H1 (cell line): ENCODE measurements at regions not wholly inside any gene's neighbourhood (a gene's known extent, or its start where the extent isn't known, plus 50 kb on each side); places are given as distances from the start of the nearest gene placed in this dataset.

Source experiments
- CTCF ChIA-PET: fragments of 300-600 bp; sonication (Branson Sonifier 250); formaldehyde crosslinking; loops from one replicate; lab custom pipeline; 2021; ENCODE audit not compliant: partially characterized antibody; lab: Charles Lee
- POLR2A ChIA-PET: fragments of 300-600 bp; sonication (Branson Sonifier 250); formaldehyde crosslinking; loops from one replicate; lab custom pipeline; 2021; ENCODE audit warnings: inconsistent platforms; ENCODE audit not compliant: partially characterized antibody; lab: Charles Lee
- DNase-seq, 2 experiments: peaks; one replicate each; pipeline versions ENCODE4 v3.0.0 to v3.0.0-alpha.2; 2010 to 2022; ENCODE audit warnings: low spot score in 2 of 2, low read depth in 1 of 2, mixed read lengths in 1 of 2
- FAIRE-seq: peaks from 2 replicates; lab custom pipeline; 2011; peaks lifted over from hg19 to GRCh38; lab: Jason Lieb, UNC
- H2AFZ ChIP-seq: 2 replicates; pipeline ENCODE4 v1.8.1; 2012; ENCODE audit warnings: low read length, inconsistent platforms
- H2AK5ac ChIP-seq: 2 replicates; pipeline ENCODE4 v1.6.1; 2013; ENCODE audit warnings: low read depth, low read length
- H2BK120ac ChIP-seq: replicated peaks from 2 replicates; pipeline ENCODE3; 2013; ENCODE audit warnings: low read depth, low read length, inconsistent platforms
- H2BK12ac ChIP-seq: 2 replicates; pipeline ENCODE4 v1.6.1; 2013; ENCODE audit warnings: low read depth, low read length
- H2BK15ac ChIP-seq: 2 replicates; pipeline ENCODE4 v1.6.1; 2013; ENCODE audit warnings: low read length
- H2BK20ac ChIP-seq: 2 replicates; pipeline ENCODE4 v1.6.1; 2013; ENCODE audit warnings: low read length
- H2BK5ac ChIP-seq: 2 replicates; pipeline ENCODE4 v1.6.1; 2013; ENCODE audit warnings: low read depth, low read length
- H3K14ac ChIP-seq: 2 replicates; pipeline ENCODE4 v1.6.1; 2013; ENCODE audit warnings: inconsistent platforms; ENCODE audit not compliant: insufficient read length
- H3K18ac ChIP-seq: 2 replicates; pipeline ENCODE4 v1.6.1; 2013; ENCODE audit warnings: low read length; ENCODE audit errors: extremely low read depth
- H3K23ac ChIP-seq: 2 replicates; pipeline ENCODE4 v1.6.1; 2013; ENCODE audit warnings: inconsistent platforms; ENCODE audit not compliant: insufficient read length
- H3K23me2 ChIP-seq: 2 replicates; pipeline ENCODE4 v1.6.1; 2013; ENCODE audit warnings: low read depth, low read length
- H3K27ac ChIP-seq: 2 replicates; pipeline ENCODE4 v1.6.1; 2011; ENCODE audit warnings: low read depth, low read length, inconsistent platforms
- H3K27me3 ChIP-seq, 4 experiments: replicated peaks in 1 of 4; 1 replicate in 1 of 4; 2 replicates in 3 of 4; pipeline versions ENCODE4 v1.6.1 to v1.8.1; 2011 to 2013; ENCODE audit warnings: low read length in 3 of 4, mild to moderate bottlenecking in 3 of 4, inconsistent platforms in 2 of 4, mixed read lengths in 2 of 4, moderate library complexity in 1 of 4; ENCODE audit not compliant: control insufficient read depth in 3 of 4, insufficient read depth in 3 of 4; ENCODE audit errors: extremely low read depth in 1 of 4
- H3K36me3 ChIP-seq, 4 experiments: 2 replicates each; pipeline versions ENCODE4 v1.6.1 to v1.8.1; 2011 to 2013; ENCODE audit warnings: mild to moderate bottlenecking in 4 of 4, low read length in 3 of 4, moderate library complexity in 2 of 4, control low read depth in 1 of 4, inconsistent platforms in 1 of 4; ENCODE audit not compliant: insufficient read depth in 4 of 4, control insufficient read depth in 2 of 4
- H3K4ac ChIP-seq: replicated peaks from 2 replicates; pipeline ENCODE3; 2013; ENCODE audit warnings: low read length, low read depth, mixed read lengths, inconsistent platforms; ENCODE audit not compliant: insufficient read length
- H3K4me1 ChIP-seq, 4 experiments: replicated peaks in 1 of 4; 1 replicate in 1 of 4; 2 replicates in 3 of 4; pipeline versions ENCODE4 v1.6.1 to v1.8.1; 2011 to 2013; ENCODE audit warnings: low read length in 3 of 4, inconsistent platforms in 2 of 4, mixed read lengths in 1 of 4; ENCODE audit not compliant: insufficient read depth in 4 of 4, control insufficient read depth in 3 of 4
- H3K4me2 ChIP-seq, 2 experiments: 2 replicates each; pipeline versions ENCODE4 v1.6.1 to v1.8.1; 2011 to 2013; ENCODE audit warnings: low read depth in 2 of 2, low read length in 2 of 2, control low read depth in 1 of 2, inconsistent platforms in 1 of 2, mild to moderate bottlenecking in 1 of 2; ENCODE audit not compliant: insufficient read depth in 1 of 2
- H3K4me3 ChIP-seq, 4 experiments: fragments of 200-600, 300-600 bp in 1 of 4; sonication (generic), shearing (Covaris generic), sonication (Bioruptor Twin) in 1 of 4; 2 replicates each; pipeline versions ENCODE4 v1.5.1 to v1.8.1; 2011 to 2016; ENCODE audit warnings: low read length in 4 of 4, low read depth in 3 of 4, control low read depth in 2 of 4, inconsistent platforms in 2 of 4, mild to moderate bottlenecking in 2 of 4, mixed read lengths in 1 of 4, moderate library complexity in 1 of 4; ENCODE audit not compliant: insufficient read depth in 2 of 4; ENCODE audit errors: extremely low read depth in 1 of 4
- H3K56ac ChIP-seq: replicated peaks from 2 replicates; pipeline ENCODE3; 2013; ENCODE audit warnings: low read depth, mild to moderate bottlenecking, mixed read lengths, low read length, inconsistent platforms; ENCODE audit not compliant: insufficient read length
- H3K79me1 ChIP-seq: 2 replicates; pipeline ENCODE4 v1.6.1; 2013; ENCODE audit warnings: low read depth, low read length, control low read depth
- H3K79me2 ChIP-seq, 2 experiments: 2 replicates each; pipeline versions ENCODE4 v1.6.1 to v1.8.1; 2012 to 2013; ENCODE audit warnings: low read length in 2 of 2, mild to moderate bottlenecking in 2 of 2, inconsistent platforms in 1 of 2; ENCODE audit not compliant: insufficient read depth in 2 of 2, control insufficient read depth in 1 of 2
- H3K9ac ChIP-seq, 4 experiments: replicated peaks in 1 of 4; 1 replicate in 1 of 4; 2 replicates in 3 of 4; pipeline versions ENCODE4 v1.6.1 to v1.8.1; 2011 to 2013; ENCODE audit warnings: low read depth in 3 of 4, low read length in 3 of 4, control low read depth in 2 of 4, mild to moderate bottlenecking in 2 of 4, moderate library complexity in 2 of 4, inconsistent platforms in 1 of 4; ENCODE audit errors: extremely low read depth in 1 of 4
- H3K9me3 ChIP-seq, 2 experiments: 2 replicates each; pipeline versions ENCODE4 v1.6.1 to v1.8.1; 2012 to 2013; ENCODE audit warnings: mild to moderate bottlenecking in 2 of 2, moderate library complexity in 2 of 2, control low read depth in 1 of 2, inconsistent platforms in 1 of 2, low read depth in 1 of 2, low read length in 1 of 2, mixed read lengths in 1 of 2; ENCODE audit not compliant: insufficient read depth in 2 of 2
- H4K20me1 ChIP-seq, 2 experiments: replicated peaks in 1 of 2; 2 replicates each; pipeline versions ENCODE3 to v1.8.1; 2011 to 2013; ENCODE audit warnings: inconsistent platforms in 2 of 2, low read length in 2 of 2, mild to moderate bottlenecking in 1 of 2; ENCODE audit not compliant: insufficient read depth in 2 of 2, control insufficient read depth in 1 of 2
- H4K5ac ChIP-seq: 2 replicates; pipeline ENCODE4 v1.6.1; 2013; ENCODE audit warnings: low read length, low read depth, mixed read lengths, inconsistent platforms; ENCODE audit not compliant: insufficient read length
- H4K8ac ChIP-seq: 2 replicates; pipeline ENCODE4 v1.8.0; 2013; ENCODE audit warnings: mild to moderate bottlenecking, moderate library complexity, low read length, inconsistent platforms; ENCODE audit not compliant: insufficient read depth; ENCODE audit errors: extremely low read depth
- H4K91ac ChIP-seq: replicated peaks from 2 replicates; pipeline ENCODE3; 2013; ENCODE audit warnings: low read length, mixed read lengths, inconsistent platforms; ENCODE audit not compliant: insufficient read length
- ATF3 ChIP-seq: IDR thresholded peaks from 2 replicates; pipeline ENCODE4 v1.6.1; 2011; ENCODE audit warnings: low read depth, mild to moderate bottlenecking, low read length; ENCODE audit not compliant: insufficient read depth
- CBX5 ChIP-seq: fragments of 300-800, 300-1000 bp; sonication (generic); IDR thresholded peaks from 2 replicates; pipeline ENCODE4 v1.7.1; 2016; ENCODE audit warnings: antibody characterized with exemption, low read length, low read depth
- CTBP2 ChIP-seq: IDR thresholded peaks from 2 replicates; pipeline ENCODE4 v1.7.0; 2011; ENCODE audit warnings: borderline replicate concordance, mild to moderate bottlenecking, moderate library complexity, mixed read lengths, low read length; ENCODE audit not compliant: insufficient read depth, insufficient read length
- FOSL1 ChIP-seq: IDR thresholded peaks from 2 replicates; pipeline ENCODE4 v1.6.1; 2011; ENCODE audit warnings: mild to moderate bottlenecking, low read depth, low read length, moderate library complexity; ENCODE audit not compliant: insufficient read depth
- HDAC2 ChIP-seq, 2 experiments: fragments of 300-600 bp in 1 of 2; sonication (generic) in 1 of 2; IDR thresholded peaks; 2 replicates each; pipeline ENCODE4 v1.6.1; 2011 to 2012; ENCODE audit warnings: low read depth in 2 of 2, low read length in 2 of 2, mild to moderate bottlenecking in 2 of 2, moderate library complexity in 2 of 2, borderline replicate concordance in 1 of 2, inconsistent platforms in 1 of 2
- JUND ChIP-seq: IDR thresholded peaks from 2 replicates; pipeline ENCODE4 v1.6.1; 2011; ENCODE audit warnings: mild to moderate bottlenecking, improper control_type of control experiment, low read length
- MAFK ChIP-seq: IDR thresholded peaks from 2 replicates; pipeline ENCODE4 v1.6.1; 2012; ENCODE audit warnings: low read depth, mild to moderate bottlenecking, improper control_type of control experiment, low read length
- POU5F1 ChIP-seq: IDR thresholded peaks from 2 replicates; pipeline ENCODE4 v1.6.1; 2011; ENCODE audit warnings: low read depth, mild to moderate bottlenecking, low read length, moderate library complexity
- SP2 ChIP-seq: IDR thresholded peaks from 2 replicates; pipeline ENCODE4 v1.6.1; 2012; ENCODE audit warnings: mild to moderate bottlenecking, low read length, inconsistent platforms
- TAF1 ChIP-seq: IDR thresholded peaks from 2 replicates; pipeline ENCODE4 v1.6.1; 2011; ENCODE audit warnings: mild to moderate bottlenecking, low read depth, low read length
- TBP ChIP-seq: IDR thresholded peaks from 2 replicates; pipeline ENCODE4 v1.6.1; 2011; ENCODE audit warnings: low read depth, low read length, improper control_type of control experiment
- TEAD4 ChIP-seq: IDR thresholded peaks from 2 replicates; pipeline ENCODE4 v1.6.1; 2012; ENCODE audit warnings: low read depth, low read length, inconsistent platforms, mixed read lengths
- YY1 ChIP-seq: IDR thresholded peaks from 2 replicates; pipeline ENCODE4 v1.6.1; 2011; ENCODE audit warnings: low read depth, mild to moderate bottlenecking, low read length
- WGBS, 2 experiments: shearing (Covaris generic) in 1 of 2; methylation state at CpG; one replicate each; pipeline versions ENCODE4 v1.1.6 to v1.1.7; 2013 to 2015; ENCODE audit warnings: low lambda C conversion rate in 2 of 2, mixed read lengths in 2 of 2, inconsistent platforms in 1 of 2, low coverage in 1 of 2, missing lambda C conversion rate in 1 of 2; ENCODE audit not compliant: insufficient replicate concordance in 2 of 2, insufficient coverage in 1 of 2, insufficient read length in 1 of 2; ENCODE audit errors: extremely low coverage in 1 of 2, missing lambda C conversion rate in 1 of 2; 5-methylcytosine and 5-hydroxymethylcytosine counted together

GRCh38 chr11:128297091-128297651 is 290.2 kb downstream of the ETS1 start:
- Histone ChIP-seq H3K56ac (no peak overlapping the region), H3K4me1 (no peaks in the 10 kb centered on the region), H4K5ac (no peak overlapping the region), H2AK5ac (no peak overlapping the region), H3K9ac (no peak overlapping the region), H3K9me3 (no peaks in the 10 kb centered on the region), H2AFZ (no peak overlapping the region), H3K79me1 (no peaks in the 10 kb centered on the region), H2BK20ac (no peak overlapping the region), H3K4ac (no peak overlapping the region), H3K4me3 (no peak overlapping the region), H3K27me3 (peaks cover 0 to 1% (median 0%) of the 10 kb centered on the region in 4 experiments; a peak in 1 of 7 replicates), H2BK120ac (no peak overlapping the region), H2BK5ac (no peak overlapping the region), H3K14ac (no peak overlapping the region), H3K18ac (no peak overlapping the region), H3K79me2 (no peaks in the 10 kb centered on the region), H3K4me2 (no peak overlapping the region), H2BK15ac (no peak overlapping the region), H2BK12ac (no peak overlapping the region), H4K20me1 (no peaks in the 10 kb centered on the region), H3K36me3 (no peaks in the 10 kb centered on the region), H4K8ac (no peak overlapping the region), H4K91ac (no peak overlapping the region), H3K23ac (no peak overlapping the region), H3K23me2 (no peaks in the 10 kb centered on the region), H3K27ac (no peak overlapping the region)
- CTCF ChIA-PET, result interaction anchor here (0.7 to 1.7 kb wide), 7 partner anchors 139 to 337 kb away, joined by 3 to 8 read pairs (median 4); no protein-coding TSS in a partner anchor
- POLR2A ChIA-PET, result interaction anchor here (0.7 kb wide), 1 partner anchor 97 kb away, joined by 3 read pairs; no protein-coding TSS in a partner anchor
- WGBS, 2 experiments, result 79% methylated on average over 4 of the region's 4 CpGs; no CpG with 5 or more reads in 1 of the 2 experiments
- FAIRE-seq, result no peak
- TF ChIP-seq TEAD4, result no peak
- no peak for TF ChIP-seq CTBP2
- TF ChIP-seq HDAC2 (IDR thresholded peaks at IDR 0.05; ENCODE audit: borderline replicate concordance in 1 of 2, low read depth in 2 of 2, low read length in 2 of 2), result no peak
- no peak for TF ChIP-seq ATF3
- no peak for TF ChIP-seq MAFK
- TF ChIP-seq FOSL1, result no peak
- TF ChIP-seq SP2, result no peak
- TF ChIP-seq TBP, result no peak
- no peak for TF ChIP-seq TAF1
- TF ChIP-seq YY1, result no peak
- TF ChIP-seq POU5F1, result no peak
- no peak for TF ChIP-seq CBX5
- TF ChIP-seq JUND, result no peak
- DNase-seq, result no peak
